IMR-90 (cell line): ENCODE measurements at regions not wholly inside any gene's neighbourhood (a gene's known extent, or its start where the extent isn't known, plus 50 kb on each side); places are given as distances from the start of the nearest gene placed in this dataset.

Experiments used
- CTCF ChIP-seq: conservative IDR thresholded peaks from 2 replicates; pipeline ENCODE4 v1.5.1; 2012; ENCODE audit warnings: mild to moderate bottlenecking, low read depth, low read length, improper control_type of control experiment
- RFX5 ChIP-seq: IDR thresholded peaks from 2 replicates; pipeline ENCODE4 v1.8.0; 2012; ENCODE audit warnings: low read depth, mild to moderate bottlenecking, low read length, moderate library complexity
- USF2 ChIP-seq: fragments of 150-350 bp; IDR thresholded peaks from 2 replicates; pipeline ENCODE4 v1.6.1; 2017; ENCODE audit warnings: mild to moderate bottlenecking, antibody characterized with exemption, low read length, low read depth

DNA sequence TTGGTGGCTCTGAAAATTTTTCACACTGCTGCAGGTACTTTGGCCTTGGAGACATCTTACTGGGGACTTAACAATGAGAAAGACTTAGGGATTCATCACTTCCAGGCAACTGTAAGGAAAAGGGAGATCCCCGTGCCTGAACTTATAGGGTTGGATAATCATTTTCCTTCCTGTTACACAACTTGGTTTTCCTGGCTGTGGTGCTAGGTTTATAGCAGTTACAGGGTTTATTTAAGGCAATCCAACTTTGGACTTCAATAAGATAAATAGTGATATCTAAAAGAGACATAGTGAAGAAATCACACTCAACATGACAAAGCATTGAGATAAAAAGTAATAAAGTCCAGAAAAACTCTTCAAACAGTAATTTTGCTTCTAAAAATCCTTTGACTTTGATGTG, 70.2 kb upstream of the RAPH1 start:
- TF ChIP-seq CTCF (no peak), USF2 (no peak), RFX5 (no peak)
